ENCODE measurements at regions not wholly inside any gene's neighbourhood (a gene's known extent, or its start where the extent isn't known, plus 50 kb on each side); places are given as distances from the start of the nearest gene placed in this dataset.
A peak's percentile ranks its signal among the peaks of the same experiment; 100 is the strongest.
"Not testable (repeated sequence)": the region's sequence is repeated elsewhere in the genome, so short reads cannot be mapped to it uniquely, and the experiment has no call there.

GRCh38 chrX:19172741-19173140 lies 50.5 kb upstream of the ADGRG2 start:
- DNase-seq = no peak

DNA sequence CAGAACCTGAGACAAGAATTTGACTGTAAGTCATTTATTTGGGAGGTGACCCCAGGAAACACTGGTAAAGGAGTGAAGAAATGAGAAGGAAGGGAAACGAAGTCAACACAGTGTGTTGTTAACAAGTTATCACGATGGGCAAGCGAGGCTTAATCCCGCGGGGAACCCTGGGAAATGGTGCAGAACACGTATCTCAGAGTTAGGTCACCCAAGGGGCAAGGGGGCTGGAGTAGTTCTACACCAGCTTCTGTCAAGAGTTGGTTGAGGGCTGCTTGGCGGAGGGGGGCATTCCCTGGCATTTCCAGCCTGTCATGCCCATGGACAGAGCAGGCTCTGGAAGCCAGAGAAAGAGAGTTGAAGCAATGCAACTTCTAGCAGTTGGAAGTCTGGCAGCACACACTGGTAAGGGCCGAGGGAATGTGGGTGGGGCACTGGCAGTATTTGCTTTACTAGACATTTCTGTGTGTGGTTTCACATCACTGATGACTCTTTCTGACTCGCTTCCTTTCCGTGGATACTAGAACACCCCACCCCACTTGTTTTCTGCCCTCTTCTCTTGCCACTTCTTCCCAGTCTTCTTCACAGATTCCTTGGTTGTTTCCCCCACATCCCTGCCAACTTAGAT lies 52.2 kb upstream of the ADGRG2 start:
- DNase-seq = no peak

DNA sequence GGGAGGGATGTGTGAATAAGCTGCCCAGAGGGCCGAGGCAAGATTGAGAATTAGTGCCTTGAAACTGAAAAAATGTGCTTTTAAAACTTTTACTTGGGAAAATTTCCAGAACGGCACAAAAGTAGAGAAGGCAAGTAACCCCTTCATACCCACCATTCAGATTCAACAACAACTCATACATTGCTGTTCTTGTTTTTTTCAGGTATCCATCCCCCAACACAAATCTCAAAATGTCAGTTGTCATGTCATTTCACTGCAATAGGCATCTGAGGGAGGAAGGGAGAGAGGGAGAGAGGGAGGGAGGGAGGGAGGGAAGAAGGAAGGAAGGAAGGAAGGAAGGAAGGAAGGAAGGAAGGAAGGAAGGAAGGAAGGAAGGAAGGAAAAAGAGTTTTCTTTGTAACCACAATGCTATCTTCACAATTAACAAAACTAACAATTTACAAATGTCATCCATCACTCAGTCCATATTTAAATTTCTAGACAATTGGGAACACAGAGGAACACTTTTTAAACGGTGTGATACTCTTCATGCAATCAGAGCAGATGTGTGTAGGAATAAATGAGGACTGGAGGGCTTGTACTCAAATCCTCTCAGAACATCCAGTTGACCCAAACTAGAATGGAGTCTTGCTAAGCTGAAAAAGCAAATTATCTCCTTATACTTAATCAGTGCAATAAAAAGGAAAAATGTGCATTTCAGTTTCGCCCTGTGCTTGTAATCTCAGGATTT lies 54.8 kb upstream of the ADGRG2 start:
- no peak for DNase-seq

- DNase-seq = no peak
Measured at GRCh38 chrX:19177721-19178120, 55.5 kb upstream of the ADGRG2 start.

GRCh38 chrX:19178402-19178801 lies 56.1 kb upstream of the ADGRG2 start:
- DNase-seq = no peak

DNA sequence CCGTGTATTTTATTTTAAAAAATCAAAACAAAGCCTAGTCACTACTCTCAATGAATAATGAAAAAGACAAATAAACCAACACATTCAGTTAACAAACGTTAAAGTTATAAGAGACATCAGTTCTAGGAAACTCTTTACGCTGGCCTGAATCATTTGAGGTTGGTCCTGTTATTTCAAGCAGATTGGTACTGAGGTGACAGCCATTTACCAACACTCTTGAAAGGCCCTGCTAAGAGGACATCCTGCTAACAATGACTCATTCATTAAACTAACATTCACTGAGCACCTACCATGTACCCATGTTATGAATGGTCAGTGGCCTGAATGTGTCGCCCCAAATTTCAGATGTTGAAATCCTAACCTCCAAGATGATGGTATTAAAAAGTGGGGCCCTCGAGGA lies 57.1 kb upstream of the ADGRG2 start:
- DNase-seq = no peak

DNA sequence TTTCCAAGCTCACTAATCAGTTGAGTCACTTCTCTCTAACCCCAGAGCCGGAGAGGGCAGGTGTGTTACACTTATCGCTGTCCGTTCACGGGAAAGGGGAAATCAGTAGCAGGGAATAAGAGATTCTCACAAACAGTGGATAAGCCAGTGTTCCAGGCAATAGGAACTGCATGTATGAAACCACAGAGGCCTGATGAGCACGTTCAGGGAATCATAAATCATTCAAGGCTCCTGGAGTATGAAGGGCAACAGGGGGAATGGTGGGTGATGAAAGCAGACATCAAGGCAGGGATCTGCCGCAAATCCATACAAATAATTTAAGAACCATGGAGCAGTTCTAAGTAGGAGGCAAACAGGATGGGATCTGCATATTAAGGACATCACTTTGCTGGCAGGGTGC lies 59.1 kb upstream of the ADGRG2 start:
- DNase-seq = no peak

- DNase-seq = no peak
Measured at GRCh38 chrX:19182785-19183184, 60.5 kb upstream of the ADGRG2 start.

DNA sequence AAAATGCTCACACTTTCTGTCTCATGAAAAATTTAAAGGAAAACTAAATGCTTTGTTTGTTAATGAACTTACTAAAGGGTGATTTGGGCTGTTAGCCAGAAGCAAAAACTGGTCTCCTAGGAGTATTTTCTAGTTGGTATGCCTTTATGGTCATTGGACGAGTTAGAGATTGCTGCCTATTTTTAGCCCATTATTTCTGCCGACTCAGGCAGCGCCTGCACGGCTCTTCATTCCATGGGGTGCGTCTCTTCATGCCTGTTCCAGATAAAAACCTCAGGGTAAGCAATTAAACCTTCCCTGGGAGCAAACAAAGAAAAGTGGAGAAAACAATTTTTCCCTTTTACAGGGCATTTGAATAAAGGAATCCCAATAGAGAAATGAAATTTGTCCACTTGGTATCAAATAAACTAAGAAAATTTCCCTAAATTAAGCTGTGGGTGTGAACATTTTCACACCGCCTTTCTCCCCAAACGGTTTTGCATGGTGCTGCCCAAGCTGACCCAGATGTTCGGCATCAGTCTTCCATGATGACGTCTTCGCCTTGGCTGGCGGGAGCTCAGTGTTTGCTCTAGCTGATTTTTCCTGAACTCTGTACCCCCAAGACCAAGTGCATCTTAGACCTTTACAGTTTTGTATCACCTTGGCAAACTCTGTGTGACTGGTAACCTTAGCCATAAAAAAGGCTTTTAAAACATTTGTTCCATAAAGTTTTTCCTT lies 61.7 kb upstream of the ADGRG2 start:
- no peak for DNase-seq

DNA sequence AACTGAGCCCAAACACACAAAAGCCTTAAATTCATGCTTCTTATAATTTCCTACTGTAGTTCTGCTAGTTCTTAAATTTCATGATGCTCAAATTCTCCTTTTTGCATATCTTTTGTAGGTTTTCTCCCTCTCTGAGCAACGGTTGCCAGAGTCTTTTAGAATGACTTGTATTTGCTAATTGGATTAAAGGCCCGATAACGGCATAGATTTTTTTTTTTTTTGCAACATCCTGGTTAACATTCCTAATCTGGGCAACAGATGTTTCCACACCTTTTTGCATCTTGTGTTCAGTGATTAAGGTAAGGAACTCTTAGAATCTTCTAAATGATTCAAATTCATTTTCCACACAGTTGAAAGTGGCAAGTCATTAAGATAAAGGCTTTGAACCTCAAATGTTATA lies 66.3 kb upstream of the ADGRG2 start:
- no peak for DNase-seq

GRCh38 chrX:19190902-19191301 lies 68.6 kb upstream of the ADGRG2 start:
- no peak for DNase-seq

DNA sequence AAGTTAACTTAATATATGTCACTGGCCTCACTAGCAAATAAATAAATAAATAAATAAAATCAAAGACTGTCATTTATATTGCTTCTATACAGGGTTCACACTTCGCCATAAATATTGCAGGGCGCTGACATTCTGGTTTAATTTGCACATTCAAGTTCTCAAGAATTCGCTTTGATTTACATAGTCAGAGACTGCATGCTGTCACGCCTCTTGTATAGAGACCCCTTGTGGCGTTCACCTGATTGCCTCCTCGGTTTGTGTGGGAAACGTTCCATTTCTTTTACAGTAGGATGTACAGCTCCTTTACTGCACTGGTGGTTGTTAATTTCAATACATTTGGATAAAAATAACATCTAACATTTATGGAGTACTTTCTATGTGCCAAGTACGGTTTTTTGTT lies 71.3 kb upstream of the ADGRG2 start:
- no peak for DNase-seq

- no peak for DNase-seq
Measured at GRCh38 chrX:19194285-19195242, 72.3 kb upstream of the ADGRG2 start.

- DNase-seq = no peak
Measured at GRCh38 chrX:19195243-19195610, 73.0 kb upstream of the ADGRG2 start.

GRCh38 chrX:19198473-19198872 lies 76.2 kb upstream of the ADGRG2 start:
- no peak for DNase-seq

GRCh38 chrX:19202171-19202570 lies 79.9 kb upstream of the ADGRG2 start:
- no peak for DNase-seq

DNA sequence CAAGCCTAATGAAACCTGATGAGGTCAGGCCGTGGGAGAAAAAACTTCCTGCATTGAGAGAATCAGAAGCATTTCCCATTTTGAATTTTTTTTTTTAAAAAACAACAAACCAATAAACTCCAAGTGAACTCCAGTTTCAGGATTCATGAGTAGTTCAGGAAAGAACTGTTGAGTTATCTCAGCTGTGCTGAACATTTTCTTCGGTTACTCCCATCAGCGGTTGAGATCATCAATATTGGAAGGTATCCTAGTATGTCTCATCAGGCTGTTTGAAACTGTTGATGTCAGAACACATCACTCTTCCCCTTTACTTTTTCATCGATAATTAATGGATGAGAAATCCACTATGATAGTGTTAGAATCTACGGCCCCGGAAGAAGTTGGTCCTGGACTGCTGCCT lies 82.4 kb upstream of the ADGRG2 start:
- peak; percentile 6 for DNase-seq

- DNase-seq = no peak
Measured at GRCh38 chrX:19212037-19212436, 89.8 kb upstream of the ADGRG2 start.

DNA sequence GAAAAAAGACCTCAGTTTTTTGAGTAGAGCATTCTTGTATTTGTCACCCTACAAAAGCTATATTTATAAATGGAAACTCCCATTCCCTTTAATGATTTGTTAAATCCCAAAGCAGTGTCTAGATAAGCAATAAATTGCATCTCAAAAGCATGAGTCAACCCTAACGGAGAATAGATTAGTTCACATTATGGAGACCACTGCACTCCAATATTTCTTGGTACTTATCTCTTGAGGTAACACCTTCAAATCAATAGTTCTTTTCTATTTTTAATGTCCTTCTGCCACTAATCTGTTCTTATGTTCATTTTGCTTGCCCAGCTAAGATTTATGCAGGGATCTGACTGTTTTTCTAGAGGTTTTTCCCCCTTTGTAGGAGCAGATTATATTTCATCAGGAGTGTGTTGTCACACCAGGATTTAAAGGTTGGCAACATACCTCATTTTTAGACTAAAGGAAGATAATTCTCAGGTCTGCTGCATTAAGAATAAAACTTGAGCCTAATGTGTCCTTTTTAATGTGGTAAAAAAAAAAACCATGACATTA lies 91.4 kb upstream of the ADGRG2 start:
- no peak for DNase-seq

- no peak for DNase-seq
Measured at GRCh38 chrX:19214311-19214710, 92.0 kb upstream of the ADGRG2 start.

DNA sequence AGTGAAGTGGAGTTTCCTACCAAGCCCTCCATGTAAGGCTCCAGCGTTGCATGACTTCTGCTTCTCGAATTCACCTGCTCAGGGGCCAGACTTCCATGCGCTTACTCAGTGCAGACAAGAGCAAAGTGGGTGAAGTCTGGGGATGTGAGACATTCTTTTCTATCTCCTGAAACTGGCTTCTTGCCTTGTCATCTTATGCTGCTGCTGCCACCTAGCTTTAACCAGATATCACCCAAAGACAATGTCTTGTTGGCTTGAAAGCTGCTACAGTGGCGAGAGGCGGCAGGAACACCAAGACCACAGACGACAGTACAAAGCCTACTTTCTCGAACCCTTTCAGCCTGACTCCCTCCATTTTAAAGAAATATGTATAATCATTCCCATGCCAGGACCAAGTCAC lies 103.6 kb upstream of the ADGRG2 start:
- DNase-seq = no peak

GRCh38 chrX:19229896-19230295 lies 107.6 kb upstream of the ADGRG2 start:
- DNase-seq = not testable (repeated sequence)

DNA sequence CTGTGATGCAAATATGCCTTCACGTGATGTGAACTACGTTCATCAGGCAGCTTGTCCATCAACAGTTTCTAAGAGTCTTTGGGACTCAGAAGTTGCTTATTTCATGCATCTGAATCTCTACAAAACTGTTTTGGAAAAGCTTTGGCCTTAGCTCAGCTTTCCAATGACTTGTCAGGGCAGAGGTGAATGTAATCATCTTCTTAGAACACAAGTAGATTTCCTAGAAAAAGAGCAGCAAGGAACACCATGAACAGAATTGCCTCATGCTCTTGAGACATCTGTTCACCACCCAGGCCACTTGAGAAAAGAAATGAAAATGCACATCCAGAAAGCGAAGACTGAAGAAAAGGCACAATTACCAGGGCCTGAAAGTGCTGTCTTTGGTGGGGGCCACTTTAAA lies 105.8 kb upstream of the PDHA1 start:
- DNase-seq = peak; percentile 9

Measured in hindlimb muscle (tissue), 1 donor.